IMR-90 (cell line): ENCODE measurements at regions not wholly inside any gene's neighbourhood (a gene's known extent, or its start where the extent isn't known, plus 50 kb on each side); places are given as distances from the start of the nearest gene placed in this dataset.

Source experiments
- ATAC-seq: fragments of 200-7000 bp; cut with Tn5 transposase; 2 replicates; pipeline ENCODE4 v1.9.1; 2020; ENCODE audit warnings: low read depth, mild to moderate bottlenecking, moderate library complexity
- BruUV-seq: library from RNA; stranded (reverse); fragments of 400-500 nt; replicated peaks from 2 replicates; lab custom pipeline; 2021; lab: Mats Ljungman, UMichigan
- CTCF ChIA-PET: fragments of 300-600 bp; formaldehyde crosslinking; extraction: SDS; loops from one replicate; lab custom pipeline; 2021; ENCODE audit warnings: antibody characterized with exemption; lab: Yijun Ruan, JAX
- POLR2A ChIA-PET: fragments of 300-600 bp; sonication (Branson Sonifier 250); formaldehyde crosslinking; loops from one replicate; lab custom pipeline; 2022; ENCODE audit warnings: antibody characterized with exemption; ENCODE audit not compliant: unreplicated experiment; lab: Charles Lee
- DNase-seq: peaks from one replicate; pipeline ENCODE4 v3.0.0; 2013
- H2AFZ ChIP-seq: replicated peaks from 2 replicates; pipeline ENCODE3; 2013; ENCODE audit warnings: low read length, mild to moderate bottlenecking; ENCODE audit not compliant: poor library complexity
- H2AK5ac ChIP-seq: 2 replicates; pipeline ENCODE4 v1.6.1; 2013; ENCODE audit warnings: low read depth, low read length, inconsistent platforms
- H2AK9ac ChIP-seq: replicated peaks from 2 replicates; pipeline ENCODE3; 2013; ENCODE audit warnings: mild to moderate bottlenecking, low read depth, low read length, moderate library complexity; ENCODE audit not compliant: poor library complexity
- H2BK120ac ChIP-seq: 2 replicates; pipeline ENCODE4 v1.6.1; 2013; ENCODE audit warnings: low read depth, low read length, inconsistent platforms
- H2BK15ac ChIP-seq: 3 replicates; pipeline ENCODE4 v1.6.1; 2013; ENCODE audit warnings: low read depth, low read length, inconsistent platforms
- H2BK20ac ChIP-seq: 2 replicates; pipeline ENCODE4 v1.6.1; 2013; ENCODE audit warnings: low read depth, mild to moderate bottlenecking, inconsistent platforms, low read length, moderate library complexity
- H2BK5ac ChIP-seq: 2 replicates; pipeline ENCODE4 v1.6.1; 2013; ENCODE audit warnings: mild to moderate bottlenecking, low read depth, low read length, inconsistent platforms; ENCODE audit not compliant: poor library complexity, severe bottlenecking
- H3K14ac ChIP-seq: replicated peaks from 2 replicates; pipeline ENCODE4 v1.6.1; 2013; ENCODE audit warnings: low read depth, low read length, inconsistent platforms
- H3K18ac ChIP-seq: 2 replicates; pipeline ENCODE4 v1.6.1; 2013; ENCODE audit warnings: low read depth, low read length, control low read depth
- H3K23ac ChIP-seq: 2 replicates; pipeline ENCODE4 v1.6.1; 2013; ENCODE audit warnings: low read depth, low read length, inconsistent platforms
- H3K27ac ChIP-seq: 2 replicates; pipeline ENCODE4 v1.5.1; 2013; ENCODE audit warnings: mild to moderate bottlenecking, control low read depth, low read length; ENCODE audit not compliant: insufficient read depth
- H3K27me3 ChIP-seq: 2 replicates; pipeline ENCODE4 v1.6.1; 2013; ENCODE audit warnings: low read length; ENCODE audit not compliant: control insufficient read depth, insufficient read depth
- H3K36me3 ChIP-seq: 2 replicates; pipeline ENCODE4 v1.6.1; 2013; ENCODE audit warnings: low read length, mixed read lengths; ENCODE audit not compliant: control insufficient read depth, insufficient read depth
- H3K4ac ChIP-seq: 2 replicates; pipeline ENCODE4 v1.6.1; 2013; ENCODE audit warnings: low read depth, low read length, inconsistent platforms
- H3K4me1 ChIP-seq: 2 replicates; pipeline ENCODE4 v1.6.1; 2013; ENCODE audit warnings: low read length, mixed read lengths; ENCODE audit not compliant: control insufficient read depth, insufficient read depth
- H3K4me2 ChIP-seq: 2 replicates; pipeline ENCODE4 v1.6.1; 2013; ENCODE audit warnings: low read depth, mild to moderate bottlenecking, control low read depth, low read length, moderate library complexity
- H3K4me3 ChIP-seq: 2 replicates; pipeline ENCODE4 v1.5.1; 2013; ENCODE audit warnings: low read depth, mild to moderate bottlenecking, control low read depth, low read length, moderate library complexity; ENCODE audit not compliant: insufficient read depth
- H3K56ac ChIP-seq: 2 replicates; pipeline ENCODE4 v1.6.1; 2013; ENCODE audit warnings: low read length, inconsistent platforms; ENCODE audit not compliant: insufficient read depth; ENCODE audit errors: extremely low read depth
- H3K79me1 ChIP-seq, 2 experiments: 2 replicates each; pipeline ENCODE4 v1.6.1; 2013; ENCODE audit warnings: low read length in 2 of 2, inconsistent platforms in 1 of 2, low read depth in 1 of 2
- H3K9ac ChIP-seq: 2 replicates; pipeline ENCODE4 v1.6.1; 2013; ENCODE audit warnings: low read depth, low read length, control low read depth
- H3K9me1 ChIP-seq: 2 replicates; pipeline ENCODE4 v1.6.1; 2013; ENCODE audit warnings: low read length, inconsistent platforms; ENCODE audit not compliant: insufficient read depth
- H3K9me3 ChIP-seq: 2 replicates; pipeline ENCODE4 v1.6.1; 2013; ENCODE audit warnings: low read length; ENCODE audit not compliant: control insufficient read depth, insufficient read depth
- H4K20me1 ChIP-seq: 2 replicates; pipeline ENCODE4 v1.6.1; 2013; ENCODE audit warnings: low read length, inconsistent platforms; ENCODE audit not compliant: insufficient read depth
- H4K5ac ChIP-seq: 2 replicates; pipeline ENCODE4 v1.6.1; 2013; ENCODE audit warnings: mild to moderate bottlenecking, low read depth, low read length, control low read depth
- H4K8ac ChIP-seq, 2 experiments: 2 replicates each; pipeline ENCODE4 v1.6.1; 2013; ENCODE audit warnings: low read depth in 2 of 2, low read length in 2 of 2, control low read depth in 1 of 2, inconsistent platforms in 1 of 2
- H4K91ac ChIP-seq: 2 replicates; pipeline ENCODE4 v1.6.1; 2013; ENCODE audit warnings: low read depth, low read length, inconsistent platforms; ENCODE audit not compliant: insufficient read depth
- BHLHE40 ChIP-seq: fragments of 150-350 bp; IDR thresholded peaks from 2 replicates; pipeline ENCODE4 v1.6.1; 2016; ENCODE audit warnings: mild to moderate bottlenecking, low read depth, low read length
- CEBPB ChIP-seq: IDR thresholded peaks from 2 replicates; pipeline ENCODE4 v1.6.1; 2012; ENCODE audit warnings: low read depth, low read length, improper control_type of control experiment
- CHD1 ChIP-seq: IDR thresholded peaks from 2 replicates; pipeline ENCODE4 v1.6.1; 2012; ENCODE audit warnings: low read depth, low read length, improper control_type of control experiment
- CTCF ChIP-seq: conservative IDR thresholded peaks from 2 replicates; pipeline ENCODE4 v1.5.1; 2012; ENCODE audit warnings: mild to moderate bottlenecking, low read depth, low read length, improper control_type of control experiment
- ELK1 ChIP-seq: fragments of 150-350 bp; IDR thresholded peaks from 2 replicates; pipeline ENCODE4 v1.6.1; 2016; ENCODE audit warnings: low read depth, mild to moderate bottlenecking, low read length, moderate library complexity, borderline replicate concordance
- FOS ChIP-seq: fragments of 150-350 bp; IDR thresholded peaks from 2 replicates; pipeline ENCODE4 v1.6.1; 2016; ENCODE audit warnings: low read depth, low read length
- MAFK ChIP-seq: IDR thresholded peaks from 2 replicates; pipeline ENCODE4 v1.6.1; 2012; ENCODE audit warnings: low read depth, low read length, improper control_type of control experiment
- MAZ ChIP-seq: IDR thresholded peaks from 2 replicates; pipeline ENCODE4 v1.6.1; 2012; ENCODE audit warnings: low read depth, mild to moderate bottlenecking, low read length, improper control_type of control experiment, moderate library complexity, borderline replicate concordance
- MXI1 ChIP-seq: IDR thresholded peaks from 2 replicates; pipeline ENCODE4 v1.6.1; 2012; ENCODE audit warnings: low read depth, mild to moderate bottlenecking, low read length, moderate library complexity, borderline replicate concordance
- NFE2L2 ChIP-seq: fragments of 150-350 bp; IDR thresholded peaks from 2 replicates; pipeline ENCODE4 v1.6.1; 2016; ENCODE audit warnings: low read depth, mild to moderate bottlenecking, low read length
- POLR2A ChIP-seq: IDR thresholded peaks from 2 replicates; pipeline ENCODE4 v1.6.1; 2012; ENCODE audit warnings: mild to moderate bottlenecking, low read depth, low read length
- RAD21 ChIP-seq: IDR thresholded peaks from 2 replicates; pipeline ENCODE4 v1.6.1; 2012; ENCODE audit warnings: low read length, improper control_type of control experiment
- RCOR1 ChIP-seq: IDR thresholded peaks from 2 replicates; pipeline ENCODE4 v1.6.1; 2012; ENCODE audit warnings: mild to moderate bottlenecking, low read length, improper control_type of control experiment; ENCODE audit not compliant: insufficient replicate concordance
- RFX5 ChIP-seq: IDR thresholded peaks from 2 replicates; pipeline ENCODE4 v1.8.0; 2012; ENCODE audit warnings: low read depth, mild to moderate bottlenecking, low read length, moderate library complexity
- SMC3 ChIP-seq: fragments of 150-350 bp; IDR thresholded peaks from 2 replicates; pipeline ENCODE4 v1.6.1; 2016; ENCODE audit warnings: low read depth, mild to moderate bottlenecking, antibody characterized with exemption, low read length, moderate library complexity
- USF2 ChIP-seq: fragments of 150-350 bp; IDR thresholded peaks from 2 replicates; pipeline ENCODE4 v1.6.1; 2017; ENCODE audit warnings: mild to moderate bottlenecking, antibody characterized with exemption, low read length, low read depth
- WGBS, 2 experiments: methylation state at CpG; one replicate each; pipeline versions ENCODE4 v1.1.5 to v1.1.7; 2013; ENCODE audit warnings: missing lambda C conversion rate in 2 of 2; ENCODE audit not compliant: insufficient read length in 1 of 2; ENCODE audit errors: extremely low coverage in 2 of 2; 5-methylcytosine and 5-hydroxymethylcytosine counted together
- dilution Hi-C: fragments of 300-500 bp; cut with HindIII; formaldehyde crosslinking; loops from one replicate; pipeline ENCODE4 v1.14.3; 2018; ENCODE audit warnings: low sequenced_read_pairs; ENCODE audit not compliant: unreplicated experiment
- in situ Hi-C: fragments of 300-500 bp; cut with MboI; formaldehyde crosslinking; loops from 3 replicates; pipeline ENCODE4 v1.14.3; 2019; ENCODE audit warnings: low sequenced_read_pairs, inconsistent platforms, mixed read lengths
- intact Hi-C: fragments of 100-400 bp; cut with micrococcal nuclease; formaldehyde crosslinking; loops from 2 replicates; pipeline ENCODE4 v1.10.0; 2022

GRCh38 chr2:64337314-64337713, 116.6 kb upstream of the LGALSL start:
- no peaks in the 10 kb centered on the region for H3K9me1 ChIP-seq
- ATAC-seq, result no peak
- no peak overlapping the region for H2AK9ac ChIP-seq
- H3K14ac ChIP-seq, result no peak overlapping the region
- H3K4ac ChIP-seq, result no peak overlapping the region
- in situ Hi-C loops, result loop anchor here (10.0 to 25.0 kb wide), 2 partner anchors 537 to 700 kb away; no protein-coding TSS in a partner anchor
- H4K20me1 ChIP-seq, result no peaks in the 10 kb centered on the region
- H3K56ac ChIP-seq, result no peak overlapping the region
- H3K23ac ChIP-seq, result no peak overlapping the region
- H3K4me2 ChIP-seq, result no peak overlapping the region
- intact Hi-C loops, result loop anchor here (10.0 kb wide), 1 partner anchor 417 kb away; no protein-coding TSS in a partner anchor
- TF ChIP-seq BHLHE40 (no peak), CTCF (no peak), MAZ (no peak), MAFK (no peak), RFX5 (no peak), POLR2A (no peak), ELK1 (no peak), CEBPB (no peak), SMC3 (no peak), FOS (no peak), MXI1 (no peak), NFE2L2 (no peak), CHD1 (no peak), USF2 (no peak), RAD21 (no peak), RCOR1 (no peak)
- ChIA-PET CTCF (no interaction called here), POLR2A (no interaction called here)
- H2BK120ac ChIP-seq, result no peak overlapping the region
- dilution Hi-C loops, result no loop called here
- BruUV-seq, result no TSS peak
- no CpG with 5 or more reads among the region's 3 CpGs for WGBS, 2 experiments
- H3K4me1 ChIP-seq, result no peaks in the 10 kb centered on the region
- DNase-seq, result no peak
- H3K4me3 ChIP-seq, result no peak overlapping the region
- no peak overlapping the region for H4K5ac ChIP-seq
- peaks cover 22% of the 10 kb centered on the region for H3K27me3 ChIP-seq
- H3K9ac ChIP-seq, result no peak overlapping the region
- no peak overlapping the region for H4K91ac ChIP-seq
- H3K9me3 ChIP-seq, result no peaks in the 10 kb centered on the region
- no peak overlapping the region for H3K18ac ChIP-seq
- no peaks in the 10 kb centered on the region for H3K79me1 ChIP-seq
- H3K36me3 ChIP-seq, result no peaks in the 10 kb centered on the region
- no peak overlapping the region for H3K27ac ChIP-seq
- H2BK5ac ChIP-seq, result no peak overlapping the region
- no peak overlapping the region for H2AK5ac ChIP-seq
- no peak overlapping the region for H2BK20ac ChIP-seq
- H2BK15ac ChIP-seq, result no peak overlapping the region
- H4K8ac ChIP-seq, result no peak overlapping the region
- no peak overlapping the region for H2AFZ ChIP-seq
